Cerebellar nuclear complex (tissue), 1 donor: ENCODE measurements at regions not wholly inside any gene's neighbourhood (a gene's known extent, or its start where the extent isn't known, plus 50 kb on each side); places are given as distances from the start of the nearest gene placed in this dataset.

ENCODE experiments used
- DNase-seq, 2 experiments: peaks; one replicate each; lab custom pipeline; 2025; lab: John Stamatoyannopoulos, UW

GRCh38 chr14:97267509-97267908 lies 470.3 kb downstream of the VRK1 start:
- no peak for DNase-seq

- DNase-seq, result no peak
These were observed 470.9 kb downstream of the VRK1 start for GRCh38 chr14:97268097-97268496.

GRCh38 chr14:97270308-97270707 lies 473.1 kb downstream of the VRK1 start:
- no peak for DNase-seq

- no peak for DNase-seq
These were observed 474.3 kb downstream of the VRK1 start for GRCh38 chr14:97271451-97271960.

GRCh38 chr14:97273540-97273939 lies 476.4 kb downstream of the VRK1 start:
- no peak for DNase-seq

GRCh38 chr14:97274626-97275025 lies 477.4 kb downstream of the VRK1 start:
- no peak for DNase-seq

GRCh38 chr14:97275276-97275675 lies 478.1 kb downstream of the VRK1 start:
- DNase-seq, result no peak

- no peak for DNase-seq
These were observed 479.4 kb downstream of the VRK1 start for GRCh38 chr14:97276573-97276972.

- DNase-seq, result no peak
These were observed 480.5 kb downstream of the VRK1 start for GRCh38 chr14:97277711-97278110.

GRCh38 chr14:97280526-97280925 lies 483.3 kb downstream of the VRK1 start:
- no peak for DNase-seq

GRCh38 chr14:97281741-97282140 lies 484.6 kb downstream of the VRK1 start:
- DNase-seq, result no peak

- DNase-seq, result no peak
These were observed 485.2 kb downstream of the VRK1 start for GRCh38 chr14:97282210-97283004.

GRCh38 chr14:97283005-97283403 lies 485.8 kb downstream of the VRK1 start:
- no peak for DNase-seq

- no peak for DNase-seq
These were observed 486.2 kb downstream of the VRK1 start for GRCh38 chr14:97283426-97283825.

- no peak for DNase-seq
These were observed 486.7 kb downstream of the VRK1 start for GRCh38 chr14:97283841-97284240.

- no peak for DNase-seq
These were observed 490.8 kb downstream of the VRK1 start for GRCh38 chr14:97287956-97288355.

- DNase-seq, result no peak
These were observed 492.9 kb downstream of the VRK1 start for GRCh38 chr14:97290065-97290464.

- DNase-seq, result no peak
These were observed 493.8 kb downstream of the VRK1 start for GRCh38 chr14:97290977-97291376.

GRCh38 chr14:97293659-97294058 lies 496.5 kb downstream of the VRK1 start:
- no peak for DNase-seq

- DNase-seq, result no peak
These were observed 498.0 kb downstream of the VRK1 start for GRCh38 chr14:97295108-97295710.

- no peak for DNase-seq
These were observed 499.0 kb downstream of the VRK1 start for GRCh38 chr14:97296176-97296575.

- no peak for DNase-seq
These were observed 499.9 kb downstream of the VRK1 start for GRCh38 chr14:97297100-97297499.

GRCh38 chr14:97298331-97298730 lies 501.1 kb downstream of the VRK1 start:
- no peak for DNase-seq

- no peak for DNase-seq
These were observed 501.6 kb downstream of the VRK1 start for GRCh38 chr14:97298736-97299135.
